CD8-positive, alpha-beta memory T cell (primary cell): ENCODE measurements at regions not wholly inside any gene's neighbourhood (a gene's known extent, or its start where the extent isn't known, plus 50 kb on each side); places are given as distances from the start of the nearest gene placed in this dataset.

Source experiments
- CTCF ChIA-PET: fragments of 350-600 bp; sonication (Branson Sonifier 250); formaldehyde crosslinking; loops from one replicate; lab custom pipeline; 2021; ENCODE audit warnings: antibody characterized with exemption; lab: Charles Lee
- POLR2A ChIA-PET: fragments of 350-600 bp; sonication (Branson Sonifier 250); formaldehyde crosslinking; loops from one replicate; lab custom pipeline; 2021; ENCODE audit warnings: antibody characterized with exemption; lab: Charles Lee
- DNase-seq, 5 donors: peaks; one replicate each; pipeline versions ENCODE4 v3.0.0 to v3.0.0-alpha.2; 2020 to 2022; ENCODE audit warnings: mixed read lengths in 1 of 5
- H3K27ac ChIP-seq: one replicate; pipeline ENCODE4 v1.7.0; 2013; ENCODE audit warnings: low read depth, mild to moderate bottlenecking, low read length, moderate library complexity
- H3K27me3 ChIP-seq: 2 replicates; pipeline ENCODE4 v1.7.0; 2013; ENCODE audit warnings: low read length, mild to moderate bottlenecking; ENCODE audit not compliant: insufficient read depth, poor library complexity, severe bottlenecking
- H3K36me3 ChIP-seq: 2 replicates; pipeline ENCODE4 v1.7.0; 2013; ENCODE audit warnings: mild to moderate bottlenecking, low read length, moderate library complexity; ENCODE audit not compliant: insufficient read depth
- H3K4me1 ChIP-seq: 2 replicates; pipeline ENCODE4 v1.7.0; 2013; ENCODE audit warnings: mild to moderate bottlenecking, low read length, moderate library complexity; ENCODE audit not compliant: insufficient read depth
- H3K4me3 ChIP-seq: 2 replicates; pipeline ENCODE4 v1.7.0; 2013; ENCODE audit warnings: mild to moderate bottlenecking, low read length
- H3K9me3 ChIP-seq: 2 replicates; pipeline ENCODE4 v1.7.0; 2013; ENCODE audit warnings: mild to moderate bottlenecking, low read length
- H3K27ac Mint-ChIP-seq, 8 donors: one replicate each; pipeline ENCODE4 v1.8.0; 2020 to 2021; ENCODE audit warnings: mixed read lengths in 8 of 8, mild to moderate bottlenecking in 6 of 8, inconsistent platforms in 3 of 8, moderate library complexity in 3 of 8
- H3K27me3 Mint-ChIP-seq, 2 donors: one replicate each; pipeline ENCODE4 v1.8.0; 2020 to 2021; ENCODE audit warnings: mixed read lengths in 2 of 2, mild to moderate bottlenecking in 1 of 2, moderate library complexity in 1 of 2
- H3K36me3 Mint-ChIP-seq, 3 donors: one replicate each; pipeline ENCODE4 v1.8.0; 2020 to 2021; ENCODE audit warnings: mixed read lengths in 3 of 3, inconsistent platforms in 1 of 3, mild to moderate bottlenecking in 1 of 3
- H3K4me1 Mint-ChIP-seq, 3 donors: one replicate each; pipeline ENCODE4 v1.8.0; 2020 to 2021; ENCODE audit warnings: mixed read lengths in 3 of 3, inconsistent platforms in 1 of 3, mild to moderate bottlenecking in 1 of 3
- H3K4me3 Mint-ChIP-seq, 7 donors: one replicate each; pipeline ENCODE4 v1.8.0; 2020 to 2021; ENCODE audit warnings: mixed read lengths in 7 of 7, mild to moderate bottlenecking in 6 of 7, moderate library complexity in 4 of 7, inconsistent platforms in 2 of 7
- H3K9me3 Mint-ChIP-seq, 5 donors: one replicate each; pipeline ENCODE4 v1.8.0; 2020 to 2022; ENCODE audit warnings: mixed read lengths in 5 of 5, mild to moderate bottlenecking in 3 of 5, moderate library complexity in 2 of 5, inconsistent platforms in 1 of 5

- Mint-ChIP-seq H3K36me3 (no peaks in the 10 kb centered on the region), H3K27me3 (peaks cover 5% of the 10 kb centered on the region in 2 donors), H3K4me3 (no peak overlapping the region), H3K4me1 (no peaks in the 10 kb centered on the region), H3K9me3 (peaks cover 0 to 1% (median 0%) of the 10 kb centered on the region in 5 donors), H3K27ac (no peak overlapping the region)
- no peak for DNase-seq
- Histone ChIP-seq H3K4me1 (no peaks in the 10 kb centered on the region), H3K4me3 (no peak overlapping the region), H3K27me3 (no peaks in the 10 kb centered on the region), H3K27ac (no peak overlapping the region), H3K9me3 (no peaks in the 10 kb centered on the region), H3K36me3 (no peaks in the 10 kb centered on the region)
- ChIA-PET CTCF (no interaction called here), POLR2A (no interaction called here)
These were observed 142.7 kb downstream of the VAPA start for GRCh38 chr18:10056506-10056905.

GRCh38 chr18:10057401-10057893 is 143.6 kb downstream of the VAPA start:
- no peaks in the 10 kb centered on the region for H3K36me3 Mint-ChIP-seq
- no peak overlapping the region for H3K27ac Mint-ChIP-seq
- CTCF ChIA-PET, result no interaction called here

GRCh38 chr18:10057894-10058791 is 144.3 kb downstream of the VAPA start:
- ChIA-PET POLR2A (no interaction called here), CTCF (no interaction called here)
- Histone ChIP-seq H3K4me3 (no peak overlapping the region), H3K36me3 (no peaks in the 10 kb centered on the region), H3K27ac (no peak overlapping the region), H3K27me3 (no peaks in the 10 kb centered on the region), H3K9me3 (no peaks in the 10 kb centered on the region), H3K4me1 (no peaks in the 10 kb centered on the region)
- no peak overlapping the region for H3K4me3 Mint-ChIP-seq
- H3K27ac Mint-ChIP-seq, result peak overlapping the region in 1 of 8 donors; percentile 64
- peaks cover 5% of the 10 kb centered on the region in 2 donors for H3K27me3 Mint-ChIP-seq
- no peaks in the 10 kb centered on the region for H3K4me1 Mint-ChIP-seq
- H3K36me3 Mint-ChIP-seq, result no peaks in the 10 kb centered on the region
- DNase-seq, result no peak
- peaks cover 0 to 1% (median 0%) of the 10 kb centered on the region in 5 donors for H3K9me3 Mint-ChIP-seq

More at GRCh38 chr18:10057401-10057893, 143.6 kb downstream of the VAPA start:
- H3K4me1 ChIP-seq, result no peaks in the 10 kb centered on the region
- H3K4me3 Mint-ChIP-seq, result no peak overlapping the region
- H3K4me1 Mint-ChIP-seq, result no peaks in the 10 kb centered on the region
- no peak overlapping the region for H3K4me3 ChIP-seq
- H3K27ac ChIP-seq, result no peak overlapping the region
- H3K9me3 ChIP-seq, result no peaks in the 10 kb centered on the region
- H3K27me3 Mint-ChIP-seq, result peaks cover 5% of the 10 kb centered on the region in 2 donors
- peaks cover 0 to 1% (median 0%) of the 10 kb centered on the region in 5 donors for H3K9me3 Mint-ChIP-seq
- no peaks in the 10 kb centered on the region for H3K27me3 ChIP-seq
- H3K36me3 ChIP-seq, result no peaks in the 10 kb centered on the region
- DNase-seq, result no peak
- POLR2A ChIA-PET, result no interaction called here

GRCh38 chr18:10059610-10060468 is 146.0 kb downstream of the VAPA start:
- H3K36me3 Mint-ChIP-seq, result no peaks in the 10 kb centered on the region
- H3K27ac ChIP-seq, result no peak overlapping the region
- H3K27ac Mint-ChIP-seq, result no peak overlapping the region
- peaks cover 0 to 5% of the 10 kb centered on the region in 2 donors for H3K27me3 Mint-ChIP-seq
- H3K9me3 Mint-ChIP-seq, result no peaks in the 10 kb centered on the region
- H3K4me3 ChIP-seq, result no peak overlapping the region
- H3K4me3 Mint-ChIP-seq, result no peak overlapping the region
- no peaks in the 10 kb centered on the region for H3K4me1 Mint-ChIP-seq
- ChIA-PET POLR2A (no interaction called here), CTCF (interaction anchor here (1.2 kb wide), 1 partner anchor 19 kb away, joined by 3 read pairs; no protein-coding TSS in a partner anchor)
- no peak for DNase-seq
- H3K9me3 ChIP-seq, result no peaks in the 10 kb centered on the region
- H3K4me1 ChIP-seq, result no peaks in the 10 kb centered on the region
- no peaks in the 10 kb centered on the region for H3K36me3 ChIP-seq
- H3K27me3 ChIP-seq, result no peaks in the 10 kb centered on the region

GRCh38 chr18:10060469-10060782 is 146.6 kb downstream of the VAPA start:
- Mint-ChIP-seq H3K9me3 (no peaks in the 10 kb centered on the region), H3K27ac (no peak overlapping the region), H3K4me3 (no peak overlapping the region), H3K4me1 (no peaks in the 10 kb centered on the region), H3K36me3 (no peaks in the 10 kb centered on the region), H3K27me3 (peaks cover 0 to 5% of the 10 kb centered on the region in 2 donors)
- CTCF ChIA-PET, result no interaction called here
- H3K4me3 ChIP-seq, result no peak overlapping the region
- POLR2A ChIA-PET, result no interaction called here
- H3K36me3 ChIP-seq, result no peaks in the 10 kb centered on the region
- H3K4me1 ChIP-seq, result no peaks in the 10 kb centered on the region
- DNase-seq, result no peak
- H3K9me3 ChIP-seq, result no peaks in the 10 kb centered on the region
- H3K27ac ChIP-seq, result no peak overlapping the region
- H3K27me3 ChIP-seq, result no peaks in the 10 kb centered on the region

- Mint-ChIP-seq H3K4me1 (no peaks in the 10 kb centered on the region), H3K27ac (no peak overlapping the region), H3K36me3 (no peaks in the 10 kb centered on the region), H3K27me3 (peaks cover 0 to 5% of the 10 kb centered on the region in 2 donors), H3K9me3 (no peaks in the 10 kb centered on the region), H3K4me3 (no peak overlapping the region)
- no peak overlapping the region for H3K4me3 ChIP-seq
- CTCF ChIA-PET, result no interaction called here
- no peak for DNase-seq
- no peak overlapping the region for H3K27ac ChIP-seq
- H3K36me3 ChIP-seq, result no peaks in the 10 kb centered on the region
- POLR2A ChIA-PET, result no interaction called here
- H3K4me1 ChIP-seq, result no peaks in the 10 kb centered on the region
- H3K9me3 ChIP-seq, result no peaks in the 10 kb centered on the region
- H3K27me3 ChIP-seq, result no peaks in the 10 kb centered on the region
These were observed 147.0 kb downstream of the VAPA start for GRCh38 chr18:10060841-10061240.

GRCh38 chr18:10061566-10062140 is 147.8 kb downstream of the VAPA start:
- Mint-ChIP-seq H3K4me1 (no peaks in the 10 kb centered on the region), H3K4me3 (no peak overlapping the region), H3K36me3 (no peaks in the 10 kb centered on the region), H3K27ac (no peak overlapping the region), H3K9me3 (no peaks in the 10 kb centered on the region), H3K27me3 (peaks cover 0 to 5% of the 10 kb centered on the region in 2 donors)
- DNase-seq, result no peak
- H3K27me3 ChIP-seq, result no peaks in the 10 kb centered on the region
- no peak overlapping the region for H3K4me3 ChIP-seq
- CTCF ChIA-PET, result no interaction called here
- POLR2A ChIA-PET, result no interaction called here
- H3K4me1 ChIP-seq, result no peaks in the 10 kb centered on the region
- no peaks in the 10 kb centered on the region for H3K36me3 ChIP-seq
- no peak overlapping the region for H3K27ac ChIP-seq
- no peaks in the 10 kb centered on the region for H3K9me3 ChIP-seq
